ENCODE measurements at regions not wholly inside any gene's neighbourhood (a gene's known extent, or its start where the extent isn't known, plus 50 kb on each side); places are given as distances from the start of the nearest gene placed in this dataset.

GRCh38 chr11:19519353-19519752, 193.3 kb upstream of the NAV2 start:
- peaks cover 19% of the 10 kb centered on the region for H3K27me3 ChIP-seq
- H3K27ac ChIP-seq = no peak overlapping the region
- H3K36me3 ChIP-seq = no peaks in the 10 kb centered on the region
- H3K9me3 ChIP-seq = no peaks in the 10 kb centered on the region
- TF ChIP-seq, protein P1, sequence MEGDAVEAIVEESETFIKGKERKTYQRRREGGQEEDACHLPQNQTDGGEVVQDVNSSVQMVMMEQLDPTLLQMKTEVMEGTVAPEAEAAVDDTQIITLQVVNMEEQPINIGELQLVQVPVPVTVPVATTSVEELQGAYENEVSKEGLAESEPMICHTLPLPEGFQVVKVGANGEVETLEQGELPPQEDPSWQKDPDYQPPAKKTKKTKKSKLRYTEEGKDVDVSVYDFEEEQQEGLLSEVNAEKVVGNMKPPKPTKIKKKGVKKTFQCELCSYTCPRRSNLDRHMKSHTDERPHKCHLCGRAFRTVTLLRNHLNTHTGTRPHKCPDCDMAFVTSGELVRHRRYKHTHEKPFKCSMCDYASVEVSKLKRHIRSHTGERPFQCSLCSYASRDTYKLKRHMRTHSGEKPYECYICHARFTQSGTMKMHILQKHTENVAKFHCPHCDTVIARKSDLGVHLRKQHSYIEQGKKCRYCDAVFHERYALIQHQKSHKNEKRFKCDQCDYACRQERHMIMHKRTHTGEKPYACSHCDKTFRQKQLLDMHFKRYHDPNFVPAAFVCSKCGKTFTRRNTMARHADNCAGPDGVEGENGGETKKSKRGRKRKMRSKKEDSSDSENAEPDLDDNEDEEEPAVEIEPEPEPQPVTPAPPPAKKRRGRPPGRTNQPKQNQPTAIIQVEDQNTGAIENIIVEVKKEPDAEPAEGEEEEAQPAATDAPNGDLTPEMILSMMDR (IDR thresholded peaks at IDR 0.05) = no peak
- H3K4me1 ChIP-seq = no peaks in the 10 kb centered on the region
- WGBS, 2 donors (ENCODE audit: low coverage in 1 of 2) = 60% methylated on average over 2 of the region's 4 CpGs; no CpG with 5 or more reads in 1 of the 2 donors
- ATAC-seq = no peak
- no peak overlapping the region for H3K4me3 ChIP-seq

- WGBS, 2 donors (ENCODE audit: low coverage in 1 of 2) = 78 to 90% methylated on average over 2 of the region's 2 CpGs
- no peak overlapping the region for H3K4me3 ChIP-seq
- TF ChIP-seq EP300 (IDR thresholded peaks at IDR 0.05) (no peak), POLR2AphosphoS5 (IDR thresholded peaks at IDR 0.05) (no peak), POLR2A (IDR thresholded peaks at IDR 0.05) (no peak)
- TF ChIP-seq, protein P1 (IDR thresholded peaks at IDR 0.05) = no peak
- peaks cover 0 to 22% (median 0%) of the 10 kb centered on the region in 3 donors for H3K4me1 ChIP-seq
- no peak for ATAC-seq
- H3K27me3 ChIP-seq = peaks cover 39% of the 10 kb centered on the region
- H3K36me3 ChIP-seq = no peaks in the 10 kb centered on the region
- no peaks in the 10 kb centered on the region for H3K9me3 ChIP-seq
- no peak overlapping the region for H3K27ac ChIP-seq
Measured at GRCh38 chr11:19513253-19513652, 199.4 kb upstream of the NAV2 start.

DNA sequence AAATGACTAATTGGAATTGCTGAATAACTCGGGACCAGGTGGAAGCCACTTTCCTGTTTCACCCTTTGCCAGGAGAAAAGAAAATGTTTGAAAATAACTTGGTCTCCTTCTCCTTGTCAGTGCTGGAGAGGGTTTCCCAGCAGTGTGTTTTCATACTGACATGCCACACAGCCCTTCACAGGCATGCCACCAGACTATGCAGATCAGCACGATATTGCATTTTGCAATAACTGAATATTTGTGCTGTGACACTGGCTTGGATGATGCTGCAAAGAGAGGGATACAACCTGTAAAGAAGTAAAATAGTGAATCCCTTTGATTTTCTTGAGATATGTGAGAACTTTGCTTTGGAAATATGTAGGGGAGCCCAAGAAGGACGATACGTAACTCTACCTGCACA, 200.0 kb upstream of the NAV2 start:
- Histone ChIP-seq H3K36me3 (no peaks in the 10 kb centered on the region), H3K9me3 (no peaks in the 10 kb centered on the region), H3K27ac (no peak overlapping the region), H3K4me3 (no peak overlapping the region), H3K27me3 (peaks cover 39% of the 10 kb centered on the region), H3K4me1 (peaks cover 0 to 22% (median 0%) of the 10 kb centered on the region in 3 donors)
- 75 to 76% methylated on average over 3 to 4 of the region's 4 CpGs for WGBS, 2 donors (ENCODE audit: low coverage in 1 of 2)
- TF ChIP-seq EP300 (IDR thresholded peaks at IDR 0.05) = no peak
- no peak for TF ChIP-seq POLR2A (IDR thresholded peaks at IDR 0.05)
- TF ChIP-seq, protein P1 (IDR thresholded peaks at IDR 0.05) = no peak
- no peak for ATAC-seq

GRCh38 chr11:19511413-19512183, 201.0 kb upstream of the NAV2 start:
- Histone ChIP-seq H3K4me3 (no peak overlapping the region), H3K4me1 (peaks cover 0 to 22% (median 0%) of the 10 kb centered on the region in 3 donors), H3K27me3 (peaks cover 39% of the 10 kb centered on the region), H3K36me3 (no peaks in the 10 kb centered on the region), H3K9me3 (no peaks in the 10 kb centered on the region), H3K27ac (peak overlapping the region in 3 of 4 donors; percentile 10 to 39 (median 15))
- ATAC-seq = peak; percentile 57
- 46 to 57% methylated on average over 1 to 5 of the region's 9 CpGs for WGBS, 2 donors (ENCODE audit: low coverage in 1 of 2)
- no peak for TF ChIP-seq EP300 (IDR thresholded peaks at IDR 0.05)
- peak; percentile 16 for TF ChIP-seq POLR2AphosphoS5 (IDR thresholded peaks at IDR 0.05)

- TF ChIP-seq EP300 (IDR thresholded peaks at IDR 0.05) = no peak
- TF ChIP-seq, protein P1 (IDR thresholded peaks at IDR 0.05) = no peak
- no peak for TF ChIP-seq POLR2A (IDR thresholded peaks at IDR 0.05)
- TF ChIP-seq POLR2AphosphoS5 (IDR thresholded peaks at IDR 0.05) = no peak
- 27 to 50% methylated on average over 1 of the region's 1 CpG for WGBS, 2 donors (ENCODE audit: low coverage in 1 of 2)
- H3K27me3 ChIP-seq = peaks cover 39% of the 10 kb centered on the region
- H3K4me3 ChIP-seq = no peak overlapping the region
- no peaks in the 10 kb centered on the region for H3K9me3 ChIP-seq
- H3K27ac ChIP-seq = peak overlapping the region in 3 of 4 donors; percentile 10 to 39 (median 21)
- H3K4me1 ChIP-seq = peaks cover 0 to 22% (median 0%) of the 10 kb centered on the region in 3 donors
- no peaks in the 10 kb centered on the region for H3K36me3 ChIP-seq
- ATAC-seq = peak; percentile 55
Measured at GRCh38 chr11:19511066-19511412, 201.6 kb upstream of the NAV2 start.

Measured in gastroesophageal sphincter (tissue), 4 donors.